ENCODE measurements at regions not wholly inside any gene's neighbourhood (a gene's known extent, or its start where the extent isn't known, plus 50 kb on each side); places are given as distances from the start of the nearest gene placed in this dataset.

DNA sequence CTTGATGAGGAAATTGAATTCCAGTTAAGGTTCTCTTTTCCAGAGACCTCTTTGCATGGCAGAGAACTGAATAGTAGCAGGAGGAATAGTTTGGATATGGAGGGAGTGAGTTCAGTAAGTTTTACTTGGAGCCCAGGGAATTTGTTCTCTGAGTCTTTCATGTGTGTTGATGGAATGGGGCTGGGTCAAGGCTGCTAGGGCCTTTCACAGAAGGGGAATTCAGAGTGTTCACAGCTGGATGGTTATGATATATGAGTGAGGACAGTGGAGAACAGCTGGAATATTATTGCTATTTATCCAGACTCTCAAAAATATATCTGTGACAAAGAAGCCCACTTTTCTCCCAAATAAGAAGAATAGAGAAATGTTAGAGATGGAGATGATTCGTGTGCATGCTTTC lies 372.8 kb downstream of the PLK2 start:
- TF ChIP-seq ZNF274 (IDR thresholded peaks at IDR 0.05; ENCODE audit: low read depth, low read length) (no peak), SUZ12 (IDR thresholded peaks at IDR 0.05; ENCODE audit: extremely low read depth, insufficient read depth, insufficient read length) (no peak), YY1 (IDR thresholded peaks at IDR 0.05; ENCODE audit: insufficient read depth, insufficient read length) (no peak)
